K562 (cell line): ENCODE measurements at regions not wholly inside any gene's neighbourhood (a gene's known extent, or its start where the extent isn't known, plus 50 kb on each side); places are given as distances from the start of the nearest gene placed in this dataset.

ENCODE experiments used
- ATAC-seq: fragments of 200-7000 bp; cut with Tn5 transposase; 3 replicates; pipeline ENCODE4 v1.9.1; 2020; ENCODE audit warnings: moderate library complexity
- BruUV-seq: library from RNA; stranded (reverse); fragments of 400-500 nt; replicated peaks from 2 replicates; lab custom pipeline; 2021; lab: Mats Ljungman, UMichigan
- CTCF ChIA-PET: fragments of 300-600 bp; formaldehyde crosslinking; extraction: SDS; loops from one replicate; lab custom pipeline; 2021; ENCODE audit warnings: low intra/inter-chr PET ratio; lab: Yijun Ruan, JAX
- POLR2A ChIA-PET: fragments of 300-600, 350-650 bp; sonication (Branson Sonifier 250); formaldehyde crosslinking; extraction: SDS; loops from one replicate; lab custom pipeline; 2021; ENCODE audit warnings: antibody characterized with exemption, inconsistent platforms; lab: Yijun Ruan, JAX
- DNase-seq, 4 experiments: peaks; one replicate each; pipeline versions ENCODE4 v3.0.0 to v3.0.0-alpha.2; 2011 to 2018; ENCODE audit warnings: low spot score in 3 of 4, mixed read lengths in 3 of 4; ENCODE audit errors: extremely low read depth in 1 of 4
- FAIRE-seq: peaks from 2 replicates; lab custom pipeline; 2011; peaks lifted over from hg19 to GRCh38; lab: Jason Lieb, UNC
- H2AFZ ChIP-seq: 2 replicates; pipeline ENCODE4 v1.6.0; 2011; ENCODE audit warnings: low read depth, low read length, control low read depth, inconsistent platforms
- H3K27ac ChIP-seq: fragments of 200-600 bp; 3 replicates; pipeline ENCODE4 v1.8.0; 2011; ENCODE audit warnings: low read depth, mild to moderate bottlenecking, control low read depth, inconsistent platforms, low read length, moderate library complexity, mixed read lengths; ENCODE audit errors: extremely low read depth
- H3K27me3 ChIP-seq, 2 experiments: fragments of 300-600 bp in 1 of 2; 2 replicates in 1 of 2; 3 replicates in 1 of 2; pipeline versions ENCODE4 v1.6.0 to v1.8.0; 2011; ENCODE audit warnings: inconsistent platforms in 2 of 2, low read length in 2 of 2, mild to moderate bottlenecking in 1 of 2, mixed read lengths in 1 of 2, moderate library complexity in 1 of 2; ENCODE audit not compliant: control insufficient read depth in 2 of 2, insufficient read depth in 2 of 2
- H3K36me3 ChIP-seq: fragments of 300-600 bp; 3 replicates; pipeline ENCODE4 v1.8.0; 2011; ENCODE audit warnings: mild to moderate bottlenecking, low read length, inconsistent platforms; ENCODE audit not compliant: control insufficient read depth, insufficient read depth
- H3K4me1 ChIP-seq, 2 experiments: fragments of 200-600 bp in 1 of 2; replicated peaks in 1 of 2; 2 replicates in 1 of 2; 3 replicates in 1 of 2; pipeline versions ENCODE4 v1.5.1 to v1.8.0; 2011; ENCODE audit warnings: inconsistent platforms in 2 of 2, low read length in 2 of 2, mild to moderate bottlenecking in 1 of 2, mixed read lengths in 1 of 2, moderate library complexity in 1 of 2; ENCODE audit not compliant: control insufficient read depth in 2 of 2, insufficient read depth in 2 of 2
- H3K4me2 ChIP-seq: 2 replicates; pipeline ENCODE4 v1.6.1; 2011; ENCODE audit warnings: low read length, control low read depth, inconsistent platforms, mixed read lengths; ENCODE audit not compliant: insufficient read depth
- H3K4me3 ChIP-seq: fragments of 200-600 bp; sonication (generic), shearing (Covaris generic); 2 replicates; pipeline ENCODE4 v1.5.1; 2016; ENCODE audit warnings: control low read depth, inconsistent platforms
- H3K79me2 ChIP-seq: fragments of 200-600 bp; 3 replicates; pipeline ENCODE4 v1.8.0; 2011; ENCODE audit warnings: low read length, inconsistent platforms; ENCODE audit not compliant: control insufficient read depth, insufficient read depth
- H3K9ac ChIP-seq, 2 experiments: 2 replicates each; pipeline versions ENCODE4 v1.6.0 to v1.6.1; 2011; ENCODE audit warnings: low read depth in 2 of 2, low read length in 2 of 2, control low read depth in 1 of 2, inconsistent platforms in 1 of 2, mild to moderate bottlenecking in 1 of 2, mixed read lengths in 1 of 2; ENCODE audit not compliant: insufficient read depth in 1 of 2
- H3K9me1 ChIP-seq: one replicate; pipeline ENCODE4 v1.6.0; 2011; ENCODE audit warnings: inconsistent platforms, mild to moderate bottlenecking, low read length, moderate library complexity; ENCODE audit not compliant: control insufficient read depth, insufficient read depth
- H3K9me3 ChIP-seq: replicated peaks from 2 replicates; pipeline ENCODE4 v1.5.1; 2011; ENCODE audit warnings: low read depth, low read length, inconsistent platforms; ENCODE audit not compliant: control insufficient read depth, insufficient read depth
- H4K20me1 ChIP-seq: replicated peaks from 2 replicates; pipeline ENCODE4 v1.6.1; 2011; ENCODE audit warnings: low read length, inconsistent platforms, mixed read lengths; ENCODE audit not compliant: control insufficient read depth, insufficient read depth
- CHCHD3 ChIP-seq: fragments of 250-450 bp; sonication (Bioruptor Pico); IDR thresholded peaks from 2 replicates; pipeline ENCODE4 v2.1.2; 2022; ENCODE audit warnings: mild to moderate bottlenecking
- MECOM ChIP-seq: fragments of 250-450 bp; sonication (Bioruptor Pico); IDR thresholded peaks from 2 replicates; pipeline ENCODE4 v1.8.0; 2022; ENCODE audit warnings: inconsistent platforms
- NCOA4 ChIP-seq: fragments of 450-650 bp; IDR thresholded peaks from 2 replicates; pipeline ENCODE4 v1.6.1; 2018; ENCODE audit warnings: mild to moderate bottlenecking; ENCODE audit not compliant: partially characterized antibody
- TEAD4 ChIP-seq, 2 experiments: sonication (generic) in 1 of 2; formaldehyde crosslinking in 1 of 2; IDR thresholded peaks; 2 replicates each; pipeline versions ENCODE4 v1.6.1 to v1.8.0; 2012 to 2022; ENCODE audit warnings: borderline replicate concordance in 1 of 2, inconsistent platforms in 1 of 2, low read length in 1 of 2, mild to moderate bottlenecking in 1 of 2, missing genetic modification reagents in 1 of 2
- U2AF2 ChIP-seq: fragments of 200-400 bp; formaldehyde crosslinking; optimal IDR thresholded peaks from 2 replicates; pipeline ENCODE3; 2017; ENCODE audit warnings: low read depth, mild to moderate bottlenecking, low read length
- ZNF121 ChIP-seq: sonication (generic); formaldehyde crosslinking; conservative IDR thresholded peaks from 2 replicates; pipeline ENCODE4 v1.8.0; 2022; ENCODE audit warnings: missing genetic modification reagents
- ZNF764 ChIP-seq: fragments of 250-450 bp; sonication (Bioruptor Pico); IDR thresholded peaks from 2 replicates; pipeline ENCODE4 v1.4.0; 2020; ENCODE audit warnings: low read depth, mild to moderate bottlenecking, moderate library complexity
- WGBS: fragments of 100-300 bp; shearing (Covaris generic); methylation state at CpG from one replicate; pipeline ENCODE4 v1.1.6; 2016; ENCODE audit warnings: low coverage, mixed read lengths; ENCODE audit not compliant: insufficient coverage; ENCODE audit errors: missing lambda C conversion rate; 5-methylcytosine and 5-hydroxymethylcytosine counted together
- in situ Hi-C: fragments of 300-500 bp; cut with MboI; formaldehyde crosslinking; loops from 4 replicates; pipeline ENCODE4 v1.15.0; 2018; ENCODE audit warnings: inconsistent platforms, mixed read lengths
- intact Hi-C: fragments of 100-400 bp; cut with micrococcal nuclease; formaldehyde crosslinking; loops from 2 replicates; pipeline ENCODE4 v1.14.2; 2022
- TF ChIP-seq, protein P1 (sequence below): fragments of 250-450 bp; sonication (Bioruptor Pico); IDR thresholded peaks from 2 replicates; pipeline ENCODE4 v1.4.0; 2020; ENCODE audit warnings: borderline replicate concordance
- TF ChIP-seq, protein P2 (sequence below), 2 experiments: fragments of 450-650 bp in 1 of 2; sonication (generic) in 1 of 2; formaldehyde crosslinking in 1 of 2; IDR thresholded peaks; 2 replicates each; pipeline versions ENCODE4 v1.7.1 to v1.9.0; 2016 to 2022; ENCODE audit warnings: inconsistent platforms in 1 of 2, mild to moderate bottlenecking in 1 of 2, missing genetic modification reagents in 1 of 2

- CTCF ChIA-PET, result no interaction called here
- FAIRE-seq (no peak), ATAC-seq (no peak), DNase-seq (no peak)
- H3K4me1 ChIP-seq, result peaks cover 0 to 11% of the 10 kb centered on the region in 2 experiments; a peak in 1 of 5 replicates
- intact Hi-C loops, result no loop called here
- peaks cover 7 to 62% of the 10 kb centered on the region in 2 experiments; a peak in 3 of 5 replicates for H3K27me3 ChIP-seq
- no peaks in the 10 kb centered on the region for H3K36me3 ChIP-seq
- no peak overlapping the region for H3K27ac ChIP-seq
- POLR2A ChIA-PET, result no interaction called here
- no peaks in the 10 kb centered on the region for H3K9me3 ChIP-seq
- no peak overlapping the region for H2AFZ ChIP-seq
- H4K20me1 ChIP-seq, result no peaks in the 10 kb centered on the region
- H3K9ac ChIP-seq, result no peak overlapping the region
- no peaks in the 10 kb centered on the region for H3K9me1 ChIP-seq
- H3K4me2 ChIP-seq, result no peak overlapping the region
- no TSS peak for BruUV-seq
- WGBS, result under 1% methylated on average over 14 of the region's 18 CpGs
- no peaks in the 10 kb centered on the region for H3K79me2 ChIP-seq
- in situ Hi-C loops, result no loop called here
- H3K4me3 ChIP-seq, result no peak overlapping the region
- TF ChIP-seq ZNF764 (CRISPR knock-in tag) (no peak), ZNF121 (CRISPR knock-in tag) (no peak), CHCHD3 (CRISPR knock-in tag) (no peak), U2AF2 (no peak), NCOA4 (no peak), MECOM (CRISPR knock-in tag) (no peak), TEAD4 (IDR thresholded peaks at IDR 0.05; ENCODE audit: low read length) (no peak), TEAD4 (CRISPR knock-in tag; IDR thresholded peaks at IDR 0.05; ENCODE audit: borderline replicate concordance) (no peak)
- TF ChIP-seq, protein P1, sequence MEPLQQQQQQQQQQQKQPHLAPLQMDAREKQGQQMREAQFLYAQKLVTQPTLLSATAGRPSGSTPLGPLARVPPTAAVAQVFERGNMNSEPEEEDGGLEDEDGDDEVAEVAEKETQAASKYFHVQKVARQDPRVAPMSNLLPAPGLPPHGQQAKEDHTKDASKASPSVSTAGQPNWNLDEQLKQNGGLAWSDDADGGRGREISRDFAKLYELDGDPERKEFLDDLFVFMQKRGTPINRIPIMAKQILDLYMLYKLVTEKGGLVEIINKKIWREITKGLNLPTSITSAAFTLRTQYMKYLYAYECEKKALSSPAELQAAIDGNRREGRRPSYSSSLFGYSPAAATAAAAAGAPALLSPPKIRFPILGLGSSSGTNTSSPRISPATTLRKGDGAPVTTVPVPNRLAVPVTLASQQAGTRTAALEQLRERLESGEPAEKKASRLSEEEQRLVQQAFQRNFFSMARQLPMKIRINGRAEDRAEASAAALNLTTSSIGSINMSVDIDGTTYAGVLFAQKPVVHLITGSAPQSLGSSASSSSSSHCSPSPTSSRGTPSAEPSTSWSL (CRISPR knock-in tag), result no peak
- TF ChIP-seq, protein P2, sequence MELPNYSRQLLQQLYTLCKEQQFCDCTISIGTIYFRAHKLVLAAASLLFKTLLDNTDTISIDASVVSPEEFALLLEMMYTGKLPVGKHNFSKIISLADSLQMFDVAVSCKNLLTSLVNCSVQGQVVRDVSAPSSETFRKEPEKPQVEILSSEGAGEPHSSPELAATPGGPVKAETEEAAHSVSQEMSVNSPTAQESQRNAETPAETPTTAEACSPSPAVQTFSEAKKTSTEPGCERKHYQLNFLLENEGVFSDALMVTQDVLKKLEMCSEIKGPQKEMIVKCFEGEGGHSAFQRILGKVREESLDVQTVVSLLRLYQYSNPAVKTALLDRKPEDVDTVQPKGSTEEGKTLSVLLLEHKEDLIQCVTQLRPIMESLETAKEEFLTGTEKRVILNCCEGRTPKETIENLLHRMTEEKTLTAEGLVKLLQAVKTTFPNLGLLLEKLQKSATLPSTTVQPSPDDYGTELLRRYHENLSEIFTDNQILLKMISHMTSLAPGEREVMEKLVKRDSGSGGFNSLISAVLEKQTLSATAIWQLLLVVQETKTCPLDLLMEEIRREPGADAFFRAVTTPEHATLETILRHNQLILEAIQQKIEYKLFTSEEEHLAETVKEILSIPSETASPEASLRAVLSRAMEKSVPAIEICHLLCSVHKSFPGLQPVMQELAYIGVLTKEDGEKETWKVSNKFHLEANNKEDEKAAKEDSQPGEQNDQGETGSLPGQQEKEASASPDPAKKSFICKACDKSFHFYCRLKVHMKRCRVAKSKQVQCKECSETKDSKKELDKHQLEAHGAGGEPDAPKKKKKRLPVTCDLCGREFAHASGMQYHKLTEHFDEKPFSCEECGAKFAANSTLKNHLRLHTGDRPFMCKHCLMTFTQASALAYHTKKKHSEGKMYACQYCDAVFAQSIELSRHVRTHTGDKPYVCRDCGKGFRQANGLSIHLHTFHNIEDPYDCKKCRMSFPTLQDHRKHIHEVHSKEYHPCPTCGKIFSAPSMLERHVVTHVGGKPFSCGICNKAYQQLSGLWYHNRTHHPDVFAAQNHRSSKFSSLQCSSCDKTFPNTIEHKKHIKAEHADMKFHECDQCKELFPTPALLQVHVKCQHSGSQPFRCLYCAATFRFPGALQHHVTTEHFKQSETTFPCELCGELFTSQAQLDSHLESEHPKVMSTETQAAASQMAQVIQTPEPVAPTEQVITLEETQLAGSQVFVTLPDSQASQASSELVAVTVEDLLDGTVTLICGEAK (IDR thresholded peaks at IDR 0.05), result no peak
- TF ChIP-seq, protein P2 (CRISPR knock-in tag; IDR thresholded peaks at IDR 0.05), result no peak
Observed at GRCh38 chr10:131822013-131822691, 78.7 kb upstream of the PPP2R2D start.
